ENCODE measurements at regions not wholly inside any gene's neighbourhood (a gene's known extent, or its start where the extent isn't known, plus 50 kb on each side); places are given as distances from the start of the nearest gene placed in this dataset.

DNA sequence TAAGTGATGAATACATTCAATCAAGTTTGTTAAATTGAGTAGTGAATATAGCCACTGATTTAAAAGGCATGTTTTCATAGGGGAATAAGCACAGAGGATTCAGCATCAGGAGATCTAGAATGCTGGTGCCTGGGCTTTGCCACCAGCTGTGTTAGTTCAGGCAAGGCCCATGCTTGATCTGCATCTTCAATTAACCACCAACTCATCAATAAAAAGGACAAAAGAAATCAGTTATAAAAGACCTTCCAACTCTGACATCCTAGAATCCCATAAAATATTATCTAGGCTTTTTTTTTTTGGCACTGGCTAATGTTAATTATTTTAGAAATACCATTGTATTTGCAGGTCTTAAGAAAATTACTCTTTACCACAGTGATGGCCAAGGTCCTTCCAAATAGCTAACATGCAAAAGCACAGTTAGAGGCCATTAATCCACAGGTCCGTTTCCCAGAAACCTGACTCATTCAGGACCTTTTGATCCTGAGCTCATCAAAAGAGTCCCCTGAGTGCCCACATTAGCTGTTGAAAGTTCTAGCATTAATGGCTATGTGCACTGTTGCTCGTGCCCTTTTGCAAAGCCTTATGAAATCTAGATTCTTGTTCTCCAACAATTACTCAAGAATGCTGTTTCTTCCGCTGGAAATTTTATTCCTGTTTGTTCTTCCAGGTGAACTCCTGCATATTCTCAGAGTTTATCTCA, 170.0 kb downstream of the CYRIA start:
- Histone ChIP-seq H3K36me3 (no peaks in the 10 kb centered on the region), H3K27me3 (no peaks in the 10 kb centered on the region), H3K27ac (no peak overlapping the region), H3K9me3 (no peaks in the 10 kb centered on the region), H3K4me1 (no peaks in the 10 kb centered on the region), H3K4me3 (no peak overlapping the region)
- TF ChIP-seq, protein P1, sequence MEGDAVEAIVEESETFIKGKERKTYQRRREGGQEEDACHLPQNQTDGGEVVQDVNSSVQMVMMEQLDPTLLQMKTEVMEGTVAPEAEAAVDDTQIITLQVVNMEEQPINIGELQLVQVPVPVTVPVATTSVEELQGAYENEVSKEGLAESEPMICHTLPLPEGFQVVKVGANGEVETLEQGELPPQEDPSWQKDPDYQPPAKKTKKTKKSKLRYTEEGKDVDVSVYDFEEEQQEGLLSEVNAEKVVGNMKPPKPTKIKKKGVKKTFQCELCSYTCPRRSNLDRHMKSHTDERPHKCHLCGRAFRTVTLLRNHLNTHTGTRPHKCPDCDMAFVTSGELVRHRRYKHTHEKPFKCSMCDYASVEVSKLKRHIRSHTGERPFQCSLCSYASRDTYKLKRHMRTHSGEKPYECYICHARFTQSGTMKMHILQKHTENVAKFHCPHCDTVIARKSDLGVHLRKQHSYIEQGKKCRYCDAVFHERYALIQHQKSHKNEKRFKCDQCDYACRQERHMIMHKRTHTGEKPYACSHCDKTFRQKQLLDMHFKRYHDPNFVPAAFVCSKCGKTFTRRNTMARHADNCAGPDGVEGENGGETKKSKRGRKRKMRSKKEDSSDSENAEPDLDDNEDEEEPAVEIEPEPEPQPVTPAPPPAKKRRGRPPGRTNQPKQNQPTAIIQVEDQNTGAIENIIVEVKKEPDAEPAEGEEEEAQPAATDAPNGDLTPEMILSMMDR (IDR thresholded peaks at IDR 0.05), result no peak
- no peak for DNase-seq (ENCODE audit: low spot score)

DNA sequence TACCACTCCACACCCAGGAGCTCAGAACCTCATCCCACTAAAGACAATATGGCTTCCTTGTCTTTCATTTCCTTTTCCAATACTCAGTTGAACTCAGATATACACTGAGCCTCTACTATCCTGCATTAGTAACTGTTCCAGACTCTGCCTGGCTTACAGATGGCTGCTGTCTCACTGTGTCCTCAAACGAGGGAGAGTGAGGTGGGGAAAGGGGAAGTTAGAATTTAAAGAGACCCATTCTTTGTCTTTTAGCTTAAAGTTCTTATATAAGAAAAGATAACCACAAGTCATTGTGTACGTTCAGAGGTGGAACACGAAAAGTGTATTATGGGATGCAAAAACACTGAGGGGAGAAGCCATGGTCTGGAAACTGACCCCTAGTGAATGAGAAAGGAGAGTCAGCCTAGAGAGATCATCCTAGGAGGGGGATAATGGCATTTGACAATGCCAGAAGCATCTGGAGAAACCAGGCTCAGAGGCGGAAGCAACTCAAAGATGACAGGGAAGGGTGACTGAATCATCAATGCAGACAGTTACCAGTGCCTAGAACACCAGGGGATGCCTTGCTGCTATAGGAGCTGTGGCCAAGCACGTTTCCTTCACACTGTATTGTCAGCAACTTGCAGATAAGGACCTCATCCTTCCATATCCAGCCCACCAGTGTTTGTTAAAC, 170.7 kb downstream of the CYRIA start:
- Histone ChIP-seq H3K9me3 (no peaks in the 10 kb centered on the region), H3K27ac (no peak overlapping the region), H3K4me3 (no peak overlapping the region), H3K27me3 (no peaks in the 10 kb centered on the region), H3K36me3 (no peaks in the 10 kb centered on the region), H3K4me1 (no peaks in the 10 kb centered on the region)
- TF ChIP-seq, protein P1 (IDR thresholded peaks at IDR 0.05), result no peak
- no peak for DNase-seq (ENCODE audit: low spot score)

DNA sequence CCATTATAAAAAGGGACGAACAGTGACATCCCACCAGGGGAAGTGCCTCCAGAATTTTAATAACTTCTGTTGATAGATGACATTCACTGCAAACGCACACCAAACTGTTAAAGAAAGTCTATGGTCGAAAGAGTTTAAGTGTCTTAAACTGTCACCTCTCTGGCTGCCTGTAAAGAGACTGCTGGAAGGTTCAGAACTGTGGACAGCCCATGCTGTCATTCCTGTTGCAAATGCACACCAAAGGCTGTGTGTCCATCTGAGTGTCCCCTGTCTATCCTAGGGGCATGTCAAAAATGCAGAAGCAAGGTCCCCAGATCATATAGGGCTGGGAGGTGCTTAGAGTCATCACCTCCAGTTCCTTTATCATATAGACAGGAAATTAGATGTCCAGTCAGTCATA, 171.8 kb downstream of the CYRIA start:
- DNase-seq (ENCODE audit: low spot score), result no peak
- Histone ChIP-seq H3K4me1 (no peaks in the 10 kb centered on the region), H3K36me3 (no peaks in the 10 kb centered on the region), H3K4me3 (no peak overlapping the region), H3K27me3 (no peaks in the 10 kb centered on the region), H3K9me3 (no peaks in the 10 kb centered on the region), H3K27ac (no peak overlapping the region)
- TF ChIP-seq, protein P1 (IDR thresholded peaks at IDR 0.05), result no peak

DNA sequence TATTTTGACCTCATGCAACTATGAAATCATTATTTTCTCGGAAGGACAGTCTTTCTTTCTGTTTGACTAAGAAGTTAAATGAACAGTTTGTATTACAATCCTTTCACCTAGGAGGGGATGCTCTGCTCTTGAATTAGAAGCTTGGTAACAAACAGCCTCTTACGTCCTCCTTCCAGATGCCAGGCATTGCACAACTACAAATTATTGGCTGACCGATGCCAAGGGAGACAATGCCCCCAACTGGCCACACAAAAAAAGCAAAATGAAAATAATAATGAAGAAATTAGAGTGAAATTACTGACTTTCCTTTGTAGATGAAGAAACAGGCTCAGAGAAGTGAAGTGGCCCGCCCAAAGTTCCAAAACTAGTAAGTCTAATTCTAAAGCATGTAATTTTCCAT, 177.9 kb downstream of the CYRIA start:
- H3K27me3 ChIP-seq, result no peaks in the 10 kb centered on the region
- no peaks in the 10 kb centered on the region for H3K4me1 ChIP-seq
- no peak for DNase-seq (ENCODE audit: low spot score)
- H3K36me3 ChIP-seq, result no peaks in the 10 kb centered on the region
- H3K4me3 ChIP-seq, result no peak overlapping the region
- H3K27ac ChIP-seq, result no peak overlapping the region
- no peaks in the 10 kb centered on the region for H3K9me3 ChIP-seq
- TF ChIP-seq, protein P1 (IDR thresholded peaks at IDR 0.05), result peak in 1 of 2 donors; percentile 64

DNA sequence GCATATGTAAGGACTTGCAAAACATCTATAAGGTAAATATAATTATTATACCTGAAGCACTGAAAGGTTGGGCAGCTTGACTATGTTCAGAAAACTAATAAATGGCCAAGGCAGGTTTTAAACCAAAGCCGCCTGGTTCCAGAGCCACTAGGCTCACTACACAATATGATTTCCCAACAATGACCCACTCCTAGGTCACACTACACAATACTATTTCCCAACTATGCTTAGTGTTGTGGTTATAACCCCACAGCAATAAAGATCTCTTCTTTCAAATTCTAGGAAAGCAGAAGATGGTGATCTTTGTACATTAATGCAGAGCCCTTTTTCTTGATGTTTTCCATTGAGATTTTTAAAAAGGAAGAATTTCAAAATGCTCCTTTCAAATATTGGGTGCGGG, 180.4 kb downstream of the CYRIA start:
- H3K4me1 ChIP-seq, result no peaks in the 10 kb centered on the region
- H3K27me3 ChIP-seq, result no peaks in the 10 kb centered on the region
- H3K9me3 ChIP-seq, result no peaks in the 10 kb centered on the region
- no peaks in the 10 kb centered on the region for H3K36me3 ChIP-seq
- TF ChIP-seq, protein P1 (IDR thresholded peaks at IDR 0.05), result no peak
- no peak for DNase-seq (ENCODE audit: low spot score)
- H3K4me3 ChIP-seq, result no peak overlapping the region
- no peak overlapping the region for H3K27ac ChIP-seq
